Right renal cortex interstitium (tissue), 3 donors: ENCODE measurements at regions not wholly inside any gene's neighbourhood (a gene's known extent, or its start where the extent isn't known, plus 50 kb on each side); places are given as distances from the start of the nearest gene placed in this dataset.
"Not testable (repeated sequence)": the region's sequence is repeated elsewhere in the genome, so short reads cannot be mapped to it uniquely, and the experiment has no call there.

ENCODE experiments used
- DNase-seq, 3 donors: peaks; one replicate each; pipeline ENCODE4 v3.0.0-alpha.2; 2013; ENCODE audit warnings: low read depth in 3 of 3, low spot score in 2 of 3

GRCh38 chr11:122023614-122024250 lies 92.3 kb downstream of the BLID start:
- DNase-seq = no peak

GRCh38 chr11:122022646-122023045 lies 93.4 kb downstream of the BLID start:
- DNase-seq = no peak

GRCh38 chr11:122020902-122021301 lies 95.1 kb downstream of the BLID start:
- DNase-seq = no peak

GRCh38 chr11:122019908-122020694 lies 95.9 kb downstream of the BLID start:
- no peak for DNase-seq

GRCh38 chr11:122007601-122008071 lies 108.4 kb downstream of the BLID start:
- no peak for DNase-seq

- no peak for DNase-seq
These were observed 111.6 kb downstream of the BLID start for GRCh38 chr11:122004446-122004845.

- no peak for DNase-seq
These were observed 113.1 kb downstream of the BLID start for GRCh38 chr11:122002926-122003325.

GRCh38 chr11:122002047-122002446 lies 114.0 kb downstream of the BLID start:
- DNase-seq = no peak

GRCh38 chr11:121999651-122000050 lies 116.4 kb downstream of the BLID start:
- DNase-seq = no peak

GRCh38 chr11:121996574-121996973 lies 119.4 kb downstream of the BLID start:
- no peak for DNase-seq

- DNase-seq = no peak
These were observed 132.1 kb downstream of the BLID start for GRCh38 chr11:121983901-121984300.

GRCh38 chr11:121977914-121978313 lies 138.1 kb downstream of the BLID start:
- DNase-seq = not testable (repeated sequence)

GRCh38 chr11:121968638-121969037 lies 147.4 kb downstream of the BLID start:
- no peak for DNase-seq

- no peak for DNase-seq
These were observed 148.8 kb downstream of the BLID start for GRCh38 chr11:121967131-121967704.

- DNase-seq = no peak
These were observed 150.7 kb downstream of the BLID start for GRCh38 chr11:121965330-121965729.

- no peak for DNase-seq
These were observed 151.4 kb downstream of the BLID start for GRCh38 chr11:121964591-121964990.

- DNase-seq = not testable (repeated sequence)
These were observed 152.2 kb downstream of the BLID start for GRCh38 chr11:121963846-121964245.

- DNase-seq = no peak
These were observed 154.7 kb downstream of the BLID start for GRCh38 chr11:121961321-121961801.

GRCh38 chr11:121958971-121959325 lies 157.1 kb downstream of the BLID start:
- DNase-seq = no peak

GRCh38 chr11:121958323-121958970 lies 157.6 kb downstream of the BLID start:
- DNase-seq = no peak

GRCh38 chr11:121953122-121953521 lies 162.9 kb downstream of the BLID start:
- no peak for DNase-seq
